ENCODE measurements at regions not wholly inside any gene's neighbourhood (a gene's known extent, or its start where the extent isn't known, plus 50 kb on each side); places are given as distances from the start of the nearest gene placed in this dataset.

DNA sequence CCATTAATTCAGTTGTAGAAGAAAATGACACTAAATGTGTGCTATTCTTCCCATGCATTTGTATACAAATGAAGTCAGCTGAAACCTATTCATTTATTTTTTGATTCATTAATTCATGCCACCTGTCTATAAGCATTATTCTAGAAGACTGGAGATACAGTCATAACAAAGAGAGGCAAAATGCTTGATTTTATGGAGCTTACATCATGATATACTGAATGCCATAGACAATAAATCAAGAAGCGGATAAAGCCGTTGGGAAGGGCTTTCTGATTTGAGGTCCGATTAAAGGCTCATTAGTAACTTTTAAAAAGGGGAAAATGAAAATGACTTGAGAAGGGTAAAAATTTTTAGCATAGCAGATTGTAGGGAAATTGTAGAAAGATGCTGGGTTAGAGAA, 494.9 kb downstream of the RERGL start:
- DNase-seq = no peak
- Mint-ChIP-seq H3K4me3 (ENCODE audit: low read depth, unreplicated experiment) (no peak overlapping the region), H3K27me3 (ENCODE audit: unreplicated experiment) (no peaks in the 10 kb centered on the region), H3K27ac (ENCODE audit: unreplicated experiment) (no peak overlapping the region), H3K4me1 (ENCODE audit: low read depth, unreplicated experiment) (no peaks in the 10 kb centered on the region), H3K36me3 (ENCODE audit: insufficient read depth, unreplicated experiment) (no peaks in the 10 kb centered on the region), H3K9me3 (ENCODE audit: low read depth, unreplicated experiment) (no peaks in the 10 kb centered on the region)
- CTCF ChIA-PET = no interaction called here
- TF ChIP-seq, protein P1, sequence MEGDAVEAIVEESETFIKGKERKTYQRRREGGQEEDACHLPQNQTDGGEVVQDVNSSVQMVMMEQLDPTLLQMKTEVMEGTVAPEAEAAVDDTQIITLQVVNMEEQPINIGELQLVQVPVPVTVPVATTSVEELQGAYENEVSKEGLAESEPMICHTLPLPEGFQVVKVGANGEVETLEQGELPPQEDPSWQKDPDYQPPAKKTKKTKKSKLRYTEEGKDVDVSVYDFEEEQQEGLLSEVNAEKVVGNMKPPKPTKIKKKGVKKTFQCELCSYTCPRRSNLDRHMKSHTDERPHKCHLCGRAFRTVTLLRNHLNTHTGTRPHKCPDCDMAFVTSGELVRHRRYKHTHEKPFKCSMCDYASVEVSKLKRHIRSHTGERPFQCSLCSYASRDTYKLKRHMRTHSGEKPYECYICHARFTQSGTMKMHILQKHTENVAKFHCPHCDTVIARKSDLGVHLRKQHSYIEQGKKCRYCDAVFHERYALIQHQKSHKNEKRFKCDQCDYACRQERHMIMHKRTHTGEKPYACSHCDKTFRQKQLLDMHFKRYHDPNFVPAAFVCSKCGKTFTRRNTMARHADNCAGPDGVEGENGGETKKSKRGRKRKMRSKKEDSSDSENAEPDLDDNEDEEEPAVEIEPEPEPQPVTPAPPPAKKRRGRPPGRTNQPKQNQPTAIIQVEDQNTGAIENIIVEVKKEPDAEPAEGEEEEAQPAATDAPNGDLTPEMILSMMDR (IDR thresholded peaks at IDR 0.05; ENCODE audit: unreplicated experiment) = no peak
- intact Hi-C loops (cut with micrococcal nuclease; ENCODE audit: unreplicated experiment) = no loop called here
- no TSS peak for BruUV-seq (replicated peaks)

DNA sequence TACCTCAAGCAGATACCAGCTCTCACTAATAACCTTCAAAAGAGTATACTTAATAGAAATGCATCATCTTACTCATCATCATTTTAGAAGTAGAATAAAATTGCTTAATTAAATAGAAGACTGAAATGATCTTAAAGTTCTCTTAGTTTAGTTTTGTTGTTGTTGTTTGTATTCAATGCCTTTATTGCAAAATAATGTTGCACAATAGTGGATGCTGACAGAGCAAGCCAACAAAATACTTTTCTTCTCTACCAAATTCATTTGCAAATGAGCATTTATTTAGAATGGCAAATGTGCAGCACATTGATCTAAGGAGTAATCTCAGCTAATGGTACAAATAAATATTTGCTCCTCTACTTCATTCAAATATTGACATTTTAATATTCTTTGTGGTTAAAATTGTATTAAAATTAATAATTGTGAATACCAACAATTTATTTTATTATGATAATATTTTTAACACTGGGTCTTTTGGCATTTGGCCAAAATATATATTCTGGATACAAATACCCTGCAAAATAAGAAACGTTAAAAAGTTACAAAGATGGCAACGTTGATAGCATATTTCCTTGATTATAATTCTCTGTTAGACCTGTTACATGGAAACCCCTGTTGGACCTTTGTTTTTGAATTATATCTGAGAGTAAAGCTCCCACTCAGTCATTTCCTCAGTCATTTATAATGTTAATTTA, 496.1 kb downstream of the RERGL start:
- no peak overlapping the region for H3K4me3 Mint-ChIP-seq (ENCODE audit: low read depth, unreplicated experiment)
- no peaks in the 10 kb centered on the region for H3K27me3 Mint-ChIP-seq (ENCODE audit: unreplicated experiment)
- no peaks in the 10 kb centered on the region for H3K9me3 Mint-ChIP-seq (ENCODE audit: low read depth, unreplicated experiment)
- no TSS peak for BruUV-seq (replicated peaks)
- no peaks in the 10 kb centered on the region for H3K4me1 Mint-ChIP-seq (ENCODE audit: low read depth, unreplicated experiment)
- H3K36me3 Mint-ChIP-seq (ENCODE audit: insufficient read depth, unreplicated experiment) = no peaks in the 10 kb centered on the region
- DNase-seq = no peak
- CTCF ChIA-PET = no interaction called here
- intact Hi-C loops (cut with micrococcal nuclease; ENCODE audit: unreplicated experiment) = no loop called here
- TF ChIP-seq, protein P1 (IDR thresholded peaks at IDR 0.05; ENCODE audit: unreplicated experiment) = no peak
- H3K27ac Mint-ChIP-seq (ENCODE audit: unreplicated experiment) = no peak overlapping the region

DNA sequence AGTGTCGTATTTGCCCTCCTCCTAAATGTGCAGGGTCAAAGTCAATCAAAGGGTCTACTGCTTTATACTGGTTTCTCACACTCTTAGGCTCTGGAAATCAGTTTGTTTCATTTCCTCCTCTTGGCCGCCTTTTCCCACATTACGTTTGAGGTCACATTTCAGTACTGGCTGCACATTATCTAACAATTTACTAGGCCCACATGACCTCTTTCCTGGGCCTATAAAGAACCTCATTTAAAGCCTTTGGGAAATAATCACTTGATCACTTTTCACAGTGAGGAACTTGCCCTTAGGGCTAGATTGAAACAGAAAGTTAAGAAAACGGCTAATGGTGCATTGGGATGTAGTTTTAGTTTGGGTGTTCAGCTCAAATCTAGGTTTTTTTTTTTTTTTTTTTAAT, 497.5 kb downstream of the RERGL start:
- TF ChIP-seq, protein P1 (IDR thresholded peaks at IDR 0.05; ENCODE audit: unreplicated experiment) = no peak
- no peak overlapping the region for H3K27ac Mint-ChIP-seq (ENCODE audit: unreplicated experiment)
- no peaks in the 10 kb centered on the region for H3K27me3 Mint-ChIP-seq (ENCODE audit: unreplicated experiment)
- no peak overlapping the region for H3K4me3 Mint-ChIP-seq (ENCODE audit: low read depth, unreplicated experiment)
- no peaks in the 10 kb centered on the region for H3K9me3 Mint-ChIP-seq (ENCODE audit: low read depth, unreplicated experiment)
- BruUV-seq (replicated peaks) = no TSS peak
- CTCF ChIA-PET = interaction anchor here (0.6 kb wide), 1 partner anchor 646 kb away, joined by 3 read pairs; no protein-coding TSS in a partner anchor
- intact Hi-C loops (cut with micrococcal nuclease; ENCODE audit: unreplicated experiment) = no loop called here
- H3K4me1 Mint-ChIP-seq (ENCODE audit: low read depth, unreplicated experiment) = no peaks in the 10 kb centered on the region
- DNase-seq = no peak
- no peaks in the 10 kb centered on the region for H3K36me3 Mint-ChIP-seq (ENCODE audit: insufficient read depth, unreplicated experiment)

DNA sequence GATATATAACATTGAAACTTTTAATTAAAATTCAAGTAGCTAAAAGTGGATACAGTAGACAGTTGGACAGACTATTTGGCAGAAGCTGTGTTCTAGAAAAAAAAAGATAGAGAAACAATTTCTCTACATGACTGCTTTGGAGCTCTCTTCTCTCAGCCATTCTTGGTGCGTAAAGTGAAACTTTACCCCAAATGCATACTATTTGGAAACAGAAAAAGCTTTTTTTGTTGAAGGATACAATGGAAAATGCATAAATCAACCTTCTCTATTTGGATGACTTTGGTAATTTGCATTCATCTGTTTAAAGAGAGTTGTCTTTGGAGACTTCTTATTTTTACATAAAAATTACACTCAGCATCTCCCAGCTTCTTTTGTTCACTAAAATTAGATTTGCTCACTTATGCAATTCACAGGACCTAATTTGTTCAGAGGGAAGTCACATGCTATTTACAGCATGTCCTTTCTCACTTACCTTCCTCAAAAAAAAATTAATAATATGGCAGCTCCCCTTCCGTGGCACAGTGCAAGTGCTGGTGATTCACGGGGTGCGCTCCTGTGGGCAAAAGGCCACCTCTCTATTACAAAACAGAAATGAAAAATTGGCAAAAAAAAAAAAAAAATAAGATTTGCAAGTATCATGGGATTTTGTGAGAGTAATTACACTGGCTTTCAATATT, 498.9 kb downstream of the RERGL start:
- Mint-ChIP-seq H3K4me3 (ENCODE audit: low read depth, unreplicated experiment) (no peak overlapping the region), H3K27me3 (ENCODE audit: unreplicated experiment) (no peaks in the 10 kb centered on the region), H3K4me1 (ENCODE audit: low read depth, unreplicated experiment) (no peaks in the 10 kb centered on the region), H3K27ac (ENCODE audit: unreplicated experiment) (no peak overlapping the region), H3K36me3 (ENCODE audit: insufficient read depth, unreplicated experiment) (no peaks in the 10 kb centered on the region), H3K9me3 (ENCODE audit: low read depth, unreplicated experiment) (no peaks in the 10 kb centered on the region)
- TF ChIP-seq, protein P1 (IDR thresholded peaks at IDR 0.05; ENCODE audit: unreplicated experiment) = no peak
- intact Hi-C loops (cut with micrococcal nuclease; ENCODE audit: unreplicated experiment) = no loop called here
- BruUV-seq (replicated peaks) = no TSS peak
- no peak for DNase-seq
- CTCF ChIA-PET = no interaction called here
